ENCODE measurements at regions not wholly inside any gene's neighbourhood (a gene's known extent, or its start where the extent isn't known, plus 50 kb on each side); places are given as distances from the start of the nearest gene placed in this dataset.

DNA sequence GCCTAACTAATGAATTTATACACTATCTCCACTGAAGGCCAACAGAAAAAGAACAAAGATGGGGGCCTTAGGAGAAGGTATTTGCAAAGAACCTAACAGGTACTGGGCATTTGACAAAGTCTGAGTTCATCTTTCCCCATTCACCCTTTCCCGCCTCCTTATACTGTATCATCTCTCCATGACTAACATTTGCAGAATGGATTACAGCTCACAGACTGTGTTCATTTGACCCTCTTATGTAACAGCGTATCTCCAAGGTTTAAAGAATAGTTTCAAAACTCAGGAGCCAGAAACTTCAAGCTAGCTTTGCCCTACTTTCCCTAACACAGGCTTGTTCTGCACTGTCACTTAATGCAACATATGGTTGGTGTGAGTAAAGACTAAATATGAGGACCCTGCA, 238.7 kb upstream of the CELF2 start:
- TF ChIP-seq YY1 (IDR thresholded peaks at IDR 0.05; ENCODE audit: insufficient read depth, insufficient read length): no peak
- no peak for TF ChIP-seq ZNF274 (IDR thresholded peaks at IDR 0.05; ENCODE audit: low read depth, low read length)
